Natural killer cell (primary cell): ENCODE measurements at regions not wholly inside any gene's neighbourhood (a gene's known extent, or its start where the extent isn't known, plus 50 kb on each side); places are given as distances from the start of the nearest gene placed in this dataset.

Experiments used
- ATAC-seq, 3 donors: fragments of 150-1000 bp in 2 of 3; fragments of 200-7000 bp in 1 of 3; cut with Tn5 transposase; 1 replicate in 1 of 3; 2 replicates in 2 of 3; pipeline ENCODE4 v1.10.0; 2021; ENCODE audit warnings: mild to moderate bottlenecking in 2 of 3, moderate library complexity in 2 of 3
- DNase-seq, 2 donors: peaks; one replicate each; pipeline versions ENCODE4 v3.0.0 to v3.0.0-alpha.2; 2013 to 2021; ENCODE audit warnings: mixed read lengths in 1 of 2
- H3K27ac ChIP-seq: one replicate; pipeline ENCODE4 v1.5.1; 2013; ENCODE audit warnings: mild to moderate bottlenecking, low read length
- H3K27me3 ChIP-seq: one replicate; pipeline ENCODE4 v1.6.1; 2013; ENCODE audit warnings: low read length; ENCODE audit not compliant: control insufficient read depth, insufficient read depth
- H3K36me3 ChIP-seq: one replicate; pipeline ENCODE4 v1.6.1; 2013; ENCODE audit warnings: low read length; ENCODE audit not compliant: control insufficient read depth, insufficient read depth
- H3K4me1 ChIP-seq: one replicate; pipeline ENCODE4 v1.6.1; 2013; ENCODE audit warnings: low read length; ENCODE audit not compliant: control insufficient read depth, insufficient read depth
- H3K4me3 ChIP-seq: one replicate; pipeline ENCODE4 v1.5.1; 2013; ENCODE audit warnings: low read length
- H3K9me3 ChIP-seq: one replicate; pipeline ENCODE4 v1.6.1; 2013; ENCODE audit warnings: low read length; ENCODE audit not compliant: control insufficient read depth, insufficient read depth
- H3K27ac Mint-ChIP-seq, 2 donors: one replicate each; pipeline ENCODE4 v1.8.0; 2022; ENCODE audit warnings: mild to moderate bottlenecking in 2 of 2, mixed read lengths in 2 of 2, moderate library complexity in 1 of 2
- H3K27me3 Mint-ChIP-seq, 2 donors: one replicate each; pipeline ENCODE4 v1.8.0; 2022; ENCODE audit warnings: low read depth in 2 of 2, mixed read lengths in 2 of 2
- H3K36me3 Mint-ChIP-seq: one replicate; pipeline ENCODE4 v1.8.0; 2022; ENCODE audit warnings: mixed read lengths
- H3K4me1 Mint-ChIP-seq, 2 donors: one replicate each; pipeline ENCODE4 v1.8.0; 2022; ENCODE audit warnings: mixed read lengths in 2 of 2
- H3K4me3 Mint-ChIP-seq: one replicate; pipeline ENCODE4 v1.8.0; 2022; ENCODE audit warnings: mild to moderate bottlenecking, moderate library complexity, mixed read lengths
- H3K9me3 Mint-ChIP-seq, 2 donors: one replicate each; pipeline ENCODE4 v1.8.0; 2022; ENCODE audit warnings: mixed read lengths in 2 of 2
- CTCF ChIP-seq: fragments of 200-600 bp; IDR thresholded peaks from one replicate; pipeline ENCODE4 v1.8.0; 2022; ENCODE audit warnings: antibody characterized with exemption
- WGBS: methylation state at CpG from one replicate; pipeline ENCODE4 v1.1.7; 2013; ENCODE audit warnings: missing lambda C conversion rate; ENCODE audit not compliant: insufficient coverage; 5-methylcytosine and 5-hydroxymethylcytosine counted together
- intact Hi-C: fragments of 100-400 bp; cut with micrococcal nuclease; formaldehyde crosslinking; loops from one replicate; pipeline ENCODE4 v1.14.2; 2022

- H3K4me1 Mint-ChIP-seq: no peaks in the 10 kb centered on the region
- no peaks in the 10 kb centered on the region for H3K9me3 Mint-ChIP-seq
- DNase-seq (no peak), ATAC-seq (no peak)
- H3K4me3 Mint-ChIP-seq: no peak overlapping the region
- no peak overlapping the region for H3K27ac ChIP-seq
- no peaks in the 10 kb centered on the region for H3K27me3 ChIP-seq
- intact Hi-C loops: no loop called here
- peaks cover 12% of the 10 kb centered on the region for H3K9me3 ChIP-seq
- TF ChIP-seq CTCF: no peak
- H3K27me3 Mint-ChIP-seq: no peaks in the 10 kb centered on the region
- no peak overlapping the region for H3K4me3 ChIP-seq
- no peak overlapping the region for H3K27ac Mint-ChIP-seq
- WGBS: no CpG with 5 or more reads among the region's 2 CpGs
- H3K4me1 ChIP-seq: no peaks in the 10 kb centered on the region
- H3K36me3 Mint-ChIP-seq: no peaks in the 10 kb centered on the region
- no peaks in the 10 kb centered on the region for H3K36me3 ChIP-seq
Observed at GRCh38 chr21:10466200-10466599, 55.2 kb upstream of the TPTE start.
